BJ (cell line): ENCODE measurements at regions not wholly inside any gene's neighbourhood (a gene's known extent, or its start where the extent isn't known, plus 50 kb on each side); places are given as distances from the start of the nearest gene placed in this dataset.

Experiments used
- CTCF ChIA-PET: fragments of 350-600 bp; formaldehyde crosslinking; extraction: SDS; loops from one replicate; lab custom pipeline; 2021; ENCODE audit warnings: antibody characterized with exemption, inconsistent platforms; lab: Yijun Ruan, JAX
- POLR2A ChIA-PET: fragments of 300-600 bp; sonication (Branson Sonifier 250); formaldehyde crosslinking; extraction: SDS; loops from one replicate; lab custom pipeline; 2021; ENCODE audit warnings: antibody characterized with exemption; lab: Charles Lee
- DNase-seq: peaks from one replicate; pipeline ENCODE4 v3.0.0-alpha.2; 2011; ENCODE audit warnings: low read depth
- H3K27me3 ChIP-seq: 2 replicates; pipeline ENCODE4 v1.6.0; 2011; ENCODE audit warnings: low read length; ENCODE audit not compliant: control insufficient read depth, insufficient read depth
- H3K36me3 ChIP-seq: 2 replicates; pipeline ENCODE4 v1.5.1; 2011; ENCODE audit warnings: low read length; ENCODE audit not compliant: control insufficient read depth, insufficient read depth
- H3K4me3 ChIP-seq: 2 replicates; pipeline ENCODE4 v1.5.1; 2011; ENCODE audit warnings: low read depth, mild to moderate bottlenecking, control low read depth, low read length
- TF ChIP-seq, protein P1 (sequence below): IDR thresholded peaks from 2 replicates; pipeline ENCODE4 v1.5.1; 2011; ENCODE audit warnings: low read depth, mild to moderate bottlenecking, control low read depth, inconsistent platforms, low read length, moderate library complexity; ENCODE audit not compliant: insufficient read depth

DNA sequence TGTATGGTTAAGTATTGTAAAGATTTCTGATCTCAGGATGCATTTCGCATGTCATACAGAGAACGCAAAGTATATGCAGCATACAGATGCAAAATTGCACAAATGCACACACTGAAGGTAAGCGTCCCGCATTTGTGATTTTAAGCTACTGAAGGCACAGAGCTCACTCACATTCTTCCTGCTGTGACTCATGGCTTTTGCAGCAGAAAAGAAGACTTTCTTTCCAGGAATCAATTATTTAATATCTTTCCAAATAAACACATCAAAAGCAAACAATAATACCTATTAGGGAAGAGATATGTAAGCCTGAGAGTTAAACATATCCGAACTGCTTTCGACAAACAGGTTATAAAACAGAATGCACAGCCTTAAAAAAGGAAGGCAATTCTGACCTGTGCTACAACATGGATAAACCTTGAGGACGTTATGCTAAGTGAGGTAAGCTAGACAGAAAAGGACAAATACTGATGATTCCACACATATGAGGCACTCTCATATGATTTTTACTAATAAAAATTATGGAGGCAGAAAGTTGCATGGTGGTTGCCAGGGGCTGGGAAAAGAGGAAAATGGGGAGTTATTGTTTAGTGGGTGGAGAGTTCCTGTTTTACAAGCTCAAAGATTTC, 109.0 kb downstream of the TFAP2A start:
- ChIA-PET CTCF (interaction anchor here (1.5 kb wide), 1 partner anchor 18 kb away, joined by 4 read pairs; no protein-coding TSS in a partner anchor), POLR2A (no interaction called here)
- Histone ChIP-seq H3K4me3 (no peak overlapping the region), H3K36me3 (no peaks in the 10 kb centered on the region), H3K27me3 (no peaks in the 10 kb centered on the region)
- TF ChIP-seq, protein P1, sequence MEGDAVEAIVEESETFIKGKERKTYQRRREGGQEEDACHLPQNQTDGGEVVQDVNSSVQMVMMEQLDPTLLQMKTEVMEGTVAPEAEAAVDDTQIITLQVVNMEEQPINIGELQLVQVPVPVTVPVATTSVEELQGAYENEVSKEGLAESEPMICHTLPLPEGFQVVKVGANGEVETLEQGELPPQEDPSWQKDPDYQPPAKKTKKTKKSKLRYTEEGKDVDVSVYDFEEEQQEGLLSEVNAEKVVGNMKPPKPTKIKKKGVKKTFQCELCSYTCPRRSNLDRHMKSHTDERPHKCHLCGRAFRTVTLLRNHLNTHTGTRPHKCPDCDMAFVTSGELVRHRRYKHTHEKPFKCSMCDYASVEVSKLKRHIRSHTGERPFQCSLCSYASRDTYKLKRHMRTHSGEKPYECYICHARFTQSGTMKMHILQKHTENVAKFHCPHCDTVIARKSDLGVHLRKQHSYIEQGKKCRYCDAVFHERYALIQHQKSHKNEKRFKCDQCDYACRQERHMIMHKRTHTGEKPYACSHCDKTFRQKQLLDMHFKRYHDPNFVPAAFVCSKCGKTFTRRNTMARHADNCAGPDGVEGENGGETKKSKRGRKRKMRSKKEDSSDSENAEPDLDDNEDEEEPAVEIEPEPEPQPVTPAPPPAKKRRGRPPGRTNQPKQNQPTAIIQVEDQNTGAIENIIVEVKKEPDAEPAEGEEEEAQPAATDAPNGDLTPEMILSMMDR, result no peak
- DNase-seq, result no peak

DNA sequence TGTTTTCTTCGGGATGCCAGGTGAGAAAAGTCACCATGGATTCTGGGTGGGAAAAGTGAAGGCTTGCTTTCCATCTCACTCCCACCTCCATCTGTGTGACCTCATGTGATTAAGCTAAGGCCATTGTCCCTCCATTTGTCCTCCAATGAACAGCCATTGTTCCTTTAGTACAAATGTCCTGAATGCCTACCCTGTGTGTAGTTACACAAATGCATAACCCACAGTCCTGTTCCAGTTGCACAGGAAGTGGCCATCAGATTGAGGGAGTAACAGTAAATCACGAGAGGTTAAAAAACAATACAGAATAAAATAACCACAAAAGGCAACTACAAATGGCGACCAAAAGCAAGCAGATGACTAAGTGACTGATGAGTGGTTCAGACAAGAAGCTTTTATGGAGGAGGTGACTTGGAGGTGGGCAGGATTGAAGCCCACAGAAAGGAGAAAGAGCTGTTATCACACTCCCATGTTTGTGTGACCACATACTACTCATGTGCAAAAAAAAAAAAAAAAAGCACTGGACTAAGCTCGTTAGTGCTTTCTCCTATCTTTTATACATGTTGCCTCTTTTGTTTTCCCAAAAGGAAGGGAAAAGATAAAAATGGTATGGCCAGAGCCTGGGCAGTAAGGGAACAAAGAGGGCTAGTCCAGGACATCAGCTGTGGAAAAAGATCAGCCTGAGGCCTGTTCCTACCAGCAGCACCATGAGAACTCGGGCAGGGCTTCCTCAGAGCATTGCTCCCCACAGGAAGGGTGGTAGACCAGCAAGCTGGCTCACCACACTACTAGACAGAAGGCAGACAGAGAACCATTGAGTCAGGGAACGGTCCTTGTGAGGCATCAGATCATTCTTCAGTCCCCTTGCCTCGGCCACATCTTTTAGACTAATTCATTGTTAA, 111.0 kb downstream of the TFAP2A start:
- CTCF ChIA-PET, result interaction anchor here (0.6 to 1.1 kb wide), 2 partner anchors 23 to 273 kb away, joined by 3 to 4 read pairs; no protein-coding TSS in a partner anchor
- POLR2A ChIA-PET, result no interaction called here

DNA sequence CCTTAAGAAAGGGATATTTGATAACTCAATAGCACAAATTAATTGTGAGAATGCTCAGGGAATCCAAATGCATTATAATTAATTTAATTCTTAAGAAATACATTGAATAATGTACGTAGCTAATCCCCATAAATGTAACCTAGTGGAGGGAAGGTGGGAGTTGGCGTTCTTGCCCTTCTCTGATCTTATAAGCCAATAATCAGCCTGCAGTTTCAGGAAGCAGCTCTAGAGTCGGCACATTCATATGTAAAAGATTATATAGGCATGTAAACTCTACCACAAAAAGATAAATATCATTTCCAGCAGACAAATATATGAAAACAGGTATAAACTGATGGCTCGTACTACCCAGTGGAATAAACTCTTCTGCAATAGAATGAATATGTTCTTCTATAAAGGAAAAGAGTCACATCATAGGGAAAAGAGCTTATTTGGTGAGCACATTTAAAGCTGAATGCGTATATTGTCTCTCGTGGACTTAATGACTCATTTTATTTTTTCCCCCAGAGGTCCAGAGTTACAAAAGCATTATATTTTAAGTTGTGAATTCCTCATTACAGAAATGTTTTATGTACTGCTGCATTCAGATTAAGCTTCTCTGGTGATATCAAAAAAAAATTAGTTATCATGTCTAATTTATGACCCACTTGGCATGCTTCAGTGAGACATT, 112.2 kb downstream of the TFAP2A start:
- ChIA-PET POLR2A (no interaction called here), CTCF (interaction anchor here (0.5 to 0.6 kb wide), 2 partner anchors 47 to 90 kb away, joined by 3 read pairs; no protein-coding TSS in a partner anchor)
- Histone ChIP-seq H3K36me3 (no peaks in the 10 kb centered on the region), H3K4me3 (no peak overlapping the region), H3K27me3 (no peaks in the 10 kb centered on the region)
- no peak for DNase-seq
- TF ChIP-seq, protein P1, result no peak

More for the DNA sequence above, 111.0 kb downstream of the TFAP2A start:
- TF ChIP-seq, protein P1, result no peak
- Histone ChIP-seq H3K36me3 (no peaks in the 10 kb centered on the region), H3K27me3 (no peaks in the 10 kb centered on the region), H3K4me3 (no peak overlapping the region)
- no peak for DNase-seq

DNA sequence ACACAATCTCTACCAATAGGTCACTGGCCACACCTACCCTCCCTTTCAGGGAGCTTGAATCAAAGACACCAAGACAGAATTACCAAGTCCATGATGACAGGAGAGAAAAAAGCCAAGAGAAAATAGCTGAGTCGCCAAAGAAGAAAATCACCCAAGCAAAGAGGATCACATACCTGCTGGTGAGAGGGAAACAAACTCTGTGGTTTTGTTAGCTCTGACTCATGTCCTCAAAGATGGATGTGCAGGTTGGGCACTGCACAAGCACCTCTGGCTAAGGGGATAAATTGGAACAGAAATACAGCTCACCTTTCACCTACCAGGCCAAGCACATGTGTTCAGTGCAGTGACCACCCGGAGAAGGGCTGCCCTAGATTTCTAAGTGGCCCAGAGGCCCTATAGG, 114.8 kb downstream of the TFAP2A start:
- ChIA-PET CTCF (interaction anchor here (0.8 kb wide), 1 partner anchor 157 kb away, joined by 3 read pairs; no protein-coding TSS in a partner anchor), POLR2A (no interaction called here)

More for the DNA sequence above, 114.8 kb downstream of the TFAP2A start:
- TF ChIP-seq, protein P1, result no peak
- H3K4me3 ChIP-seq, result no peak overlapping the region
- H3K27me3 ChIP-seq, result no peaks in the 10 kb centered on the region
- no peaks in the 10 kb centered on the region for H3K36me3 ChIP-seq
- no peak for DNase-seq
